AG04450 (cell line): ENCODE measurements at regions not wholly inside any gene's neighbourhood (a gene's known extent, or its start where the extent isn't known, plus 50 kb on each side); places are given as distances from the start of the nearest gene placed in this dataset.

Experiments
- CTCF ChIA-PET: fragments of 300-600, 350-600 bp; formaldehyde crosslinking; extraction: SDS; loops from one replicate; lab custom pipeline; 2022; ENCODE audit warnings: antibody characterized with exemption, inconsistent platforms; lab: Charles Lee
- POLR2A ChIA-PET: fragments of 350-600 bp; formaldehyde crosslinking; extraction: SDS; loops from one replicate; lab custom pipeline; 2021; ENCODE audit warnings: antibody characterized with exemption, inconsistent platforms; lab: Yijun Ruan, JAX
- DNase-seq: peaks from one replicate; pipeline ENCODE4 v3.0.0-alpha.2; 2011; ENCODE audit warnings: low read depth, low spot score
- H3K27ac ChIP-seq: one replicate; pipeline ENCODE4 v1.5.1; 2012; ENCODE audit warnings: low read depth, low read length, control low read depth
- H3K27me3 ChIP-seq: one replicate; pipeline ENCODE4 v1.6.0; 2012; ENCODE audit warnings: low read length; ENCODE audit not compliant: control insufficient read depth, insufficient read depth
- H3K4me3 ChIP-seq: 2 replicates; pipeline ENCODE4 v1.5.1; 2011; ENCODE audit warnings: mild to moderate bottlenecking, low read depth, low read length, control low read depth
- H3K9me3 ChIP-seq: 2 replicates; pipeline ENCODE4 v1.5.1; 2012; ENCODE audit warnings: low read length; ENCODE audit not compliant: control insufficient read depth, insufficient read depth
- CTCF ChIP-seq: IDR thresholded peaks from 2 replicates; pipeline ENCODE4 v1.5.1; 2011; ENCODE audit warnings: low read depth, low read length, control low read depth, inconsistent platforms

- ChIA-PET POLR2A (no interaction called here), CTCF (interaction anchor here (0.6 to 4.0 kb wide), 5 partner anchors 247 to 304 kb away, joined by 3 to 23 read pairs (median 6); no protein-coding TSS in a partner anchor)
- H3K27me3 ChIP-seq: no peaks in the 10 kb centered on the region
- H3K27ac ChIP-seq: no peak overlapping the region
- DNase-seq: peak; percentile 81
- H3K9me3 ChIP-seq: no peaks in the 10 kb centered on the region
- H3K4me3 ChIP-seq: no peak overlapping the region
- no peak for TF ChIP-seq CTCF
Observed at GRCh38 chr4:74624351-74625151, 169.8 kb downstream of the BTC start.

GRCh38 chr4:74625981-74626380, 168.3 kb downstream of the BTC start:
- Histone ChIP-seq H3K9me3 (no peaks in the 10 kb centered on the region; the same call in 1 of the 2 replicates), H3K4me3 (no peak overlapping the region), H3K27ac (no peak overlapping the region), H3K27me3 (no peaks in the 10 kb centered on the region)
- no peak for TF ChIP-seq CTCF
- CTCF ChIA-PET: interaction anchor here (0.5 to 4.0 kb wide), 4 partner anchors 50 to 306 kb away, joined by 3 to 23 read pairs (median 6); no protein-coding TSS in a partner anchor
- POLR2A ChIA-PET: no interaction called here
- no peak for DNase-seq

- no peak for DNase-seq
- TF ChIP-seq CTCF: no peak
- CTCF ChIA-PET: no interaction called here
Observed at GRCh38 chr4:74627093-74627492, 167.2 kb downstream of the BTC start.

GRCh38 chr4:74627504-74627903, 166.8 kb downstream of the BTC start:
- DNase-seq: no peak
- CTCF ChIA-PET: no interaction called here
- no peak for TF ChIP-seq CTCF
- POLR2A ChIA-PET: no interaction called here
- Histone ChIP-seq H3K27ac (no peak overlapping the region), H3K27me3 (no peaks in the 10 kb centered on the region), H3K4me3 (no peak overlapping the region), H3K9me3 (no peaks in the 10 kb centered on the region; the same call in 1 of the 2 replicates)

More at GRCh38 chr4:74627093-74627492, 167.2 kb downstream of the BTC start:
- no peaks in the 10 kb centered on the region; the same call in 1 of the 2 replicates for H3K9me3 ChIP-seq
- H3K27me3 ChIP-seq: no peaks in the 10 kb centered on the region
- no peak overlapping the region for H3K4me3 ChIP-seq
- no peak overlapping the region for H3K27ac ChIP-seq
- POLR2A ChIA-PET: no interaction called here
